Activated CD4-positive, CD25-positive, alpha-beta regulatory T cell (primary cell): ENCODE measurements at regions not wholly inside any gene's neighbourhood (a gene's known extent, or its start where the extent isn't known, plus 50 kb on each side); places are given as distances from the start of the nearest gene placed in this dataset.

ENCODE experiments used
- DNase-seq, 4 experiments: peaks; one replicate each; lab custom pipeline; 2025; lab: John Stamatoyannopoulos, UW

- no peak for DNase-seq
These were observed 119.9 kb upstream of the COL1A2 start for GRCh38 chr7:94274828-94275227.

GRCh38 chr7:94276027-94276426, 118.7 kb upstream of the COL1A2 start:
- DNase-seq, result no peak

GRCh38 chr7:94276795-94277194, 117.9 kb upstream of the COL1A2 start:
- DNase-seq, result no peak

- DNase-seq, result no peak
These were observed 117.5 kb upstream of the COL1A2 start for GRCh38 chr7:94277236-94277635.

- no peak for DNase-seq
These were observed 113.8 kb upstream of the COL1A2 start for GRCh38 chr7:94280851-94281250.

GRCh38 chr7:94284104-94284503, 110.6 kb upstream of the COL1A2 start:
- no peak for DNase-seq

- DNase-seq, result no peak
These were observed 108.6 kb upstream of the COL1A2 start for GRCh38 chr7:94286111-94286510.

- no peak for DNase-seq
These were observed 106.6 kb upstream of the COL1A2 start for GRCh38 chr7:94288096-94288495.

GRCh38 chr7:94289071-94289470, 105.6 kb upstream of the COL1A2 start:
- DNase-seq, result no peak

- no peak for DNase-seq
These were observed 100.1 kb upstream of the COL1A2 start for GRCh38 chr7:94294471-94295131.

- no peak for DNase-seq
These were observed 98.8 kb upstream of the COL1A2 start for GRCh38 chr7:94295850-94296249.

- no peak for DNase-seq
These were observed 97.8 kb upstream of the COL1A2 start for GRCh38 chr7:94296881-94297280.

- no peak for DNase-seq
These were observed 97.3 kb upstream of the COL1A2 start for GRCh38 chr7:94297397-94297838.

GRCh38 chr7:94298943-94299342, 95.8 kb upstream of the COL1A2 start:
- DNase-seq, result no peak

- DNase-seq, result no peak
These were observed 94.4 kb upstream of the COL1A2 start for GRCh38 chr7:94300176-94300835.

GRCh38 chr7:94301024-94301586, 93.6 kb upstream of the COL1A2 start:
- no peak for DNase-seq

- DNase-seq, result no peak
These were observed 91.6 kb upstream of the COL1A2 start for GRCh38 chr7:94303118-94303517.

GRCh38 chr7:94303695-94304094, 91.0 kb upstream of the COL1A2 start:
- no peak for DNase-seq

- no peak for DNase-seq
These were observed 89.8 kb upstream of the COL1A2 start for GRCh38 chr7:94304878-94305277.

GRCh38 chr7:94305836-94306235, 88.9 kb upstream of the COL1A2 start:
- DNase-seq, result no peak

- no peak for DNase-seq
These were observed 87.2 kb upstream of the COL1A2 start for GRCh38 chr7:94307399-94308048.

- DNase-seq, result no peak
These were observed 83.2 kb upstream of the COL1A2 start for GRCh38 chr7:94311515-94311914.

GRCh38 chr7:94313926-94314325, 80.8 kb upstream of the COL1A2 start:
- no peak for DNase-seq
